Nephron progenitor cell (in vitro differentiated cells): ENCODE measurements at regions not wholly inside any gene's neighbourhood (a gene's known extent, or its start where the extent isn't known, plus 50 kb on each side); places are given as distances from the start of the nearest gene placed in this dataset.

Experiments
- DNase-seq: peaks from one replicate; pipeline ENCODE4 v3.0.0; 2021
- H3K27ac Mint-ChIP-seq: 2 replicates; pipeline ENCODE4 v1.8.0; 2021; ENCODE audit warnings: mild to moderate bottlenecking, moderate library complexity, mixed read lengths
- H3K27me3 Mint-ChIP-seq: 2 replicates; pipeline ENCODE4 v1.8.0; 2021; ENCODE audit warnings: mild to moderate bottlenecking, low read depth, mixed read lengths; ENCODE audit not compliant: poor library complexity
- H3K36me3 Mint-ChIP-seq: 2 replicates; pipeline ENCODE4 v1.8.0; 2021; ENCODE audit warnings: low read depth, mixed read lengths
- H3K4me1 Mint-ChIP-seq: 2 replicates; pipeline ENCODE4 v1.8.0; 2021; ENCODE audit warnings: mixed read lengths
- H3K4me3 Mint-ChIP-seq: 2 replicates; pipeline ENCODE4 v1.8.0; 2021; ENCODE audit warnings: mild to moderate bottlenecking, moderate library complexity, mixed read lengths
- H3K9me3 Mint-ChIP-seq: 2 replicates; pipeline ENCODE4 v1.8.0; 2021; ENCODE audit warnings: mild to moderate bottlenecking, moderate library complexity, mixed read lengths
- CTCF ChIP-seq: fragments of 200-600 bp; sonication (generic); IDR thresholded peaks from 2 replicates; pipeline ENCODE4 v1.5.0; 2021; ENCODE audit warnings: antibody characterized with exemption

- Mint-ChIP-seq H3K4me1 (no peaks in the 10 kb centered on the region), H3K27ac (peak overlapping the region; percentile 23), H3K4me3 (no peak overlapping the region), H3K27me3 (peaks cover 5% of the 10 kb centered on the region), H3K36me3 (no peaks in the 10 kb centered on the region), H3K9me3 (peaks cover 29% of the 10 kb centered on the region)
- no peak for DNase-seq
- no peak for TF ChIP-seq CTCF
Observed at GRCh38 chr14:55840821-55841220, 260.8 kb downstream of the KTN1 start.

- TF ChIP-seq CTCF, result no peak
- no peaks in the 10 kb centered on the region for H3K4me1 Mint-ChIP-seq
- peaks cover 37% of the 10 kb centered on the region for H3K9me3 Mint-ChIP-seq
- H3K27me3 Mint-ChIP-seq, result peaks cover 7% of the 10 kb centered on the region
- no peak overlapping the region for H3K27ac Mint-ChIP-seq
- H3K36me3 Mint-ChIP-seq, result no peaks in the 10 kb centered on the region
- DNase-seq, result no peak
- no peak overlapping the region for H3K4me3 Mint-ChIP-seq
Observed at GRCh38 chr14:55841625-55842024, 261.6 kb downstream of the KTN1 start.

- H3K27ac Mint-ChIP-seq, result no peak overlapping the region
- peaks cover 33% of the 10 kb centered on the region for H3K9me3 Mint-ChIP-seq
- TF ChIP-seq CTCF, result no peak
- no peak for DNase-seq
- no peaks in the 10 kb centered on the region for H3K4me1 Mint-ChIP-seq
- H3K36me3 Mint-ChIP-seq, result no peaks in the 10 kb centered on the region
- peaks cover 4% of the 10 kb centered on the region for H3K27me3 Mint-ChIP-seq
- no peak overlapping the region for H3K4me3 Mint-ChIP-seq
Observed at GRCh38 chr14:55843718-55844403, 263.9 kb downstream of the KTN1 start.

- H3K27ac Mint-ChIP-seq, result no peak overlapping the region
- H3K4me3 Mint-ChIP-seq, result no peak overlapping the region
- no peaks in the 10 kb centered on the region for H3K4me1 Mint-ChIP-seq
- H3K27me3 Mint-ChIP-seq, result peaks cover 4% of the 10 kb centered on the region
- DNase-seq, result no peak
- H3K36me3 Mint-ChIP-seq, result no peaks in the 10 kb centered on the region
- no peak for TF ChIP-seq CTCF
- peaks cover 30% of the 10 kb centered on the region for H3K9me3 Mint-ChIP-seq
Observed at GRCh38 chr14:55845963-55846825, 266.2 kb downstream of the KTN1 start.

GRCh38 chr14:55846826-55847446 is 266.9 kb downstream of the KTN1 start:
- Mint-ChIP-seq H3K4me3 (no peak overlapping the region), H3K27me3 (peaks cover 4% of the 10 kb centered on the region), H3K27ac (no peak overlapping the region), H3K36me3 (no peaks in the 10 kb centered on the region), H3K4me1 (no peaks in the 10 kb centered on the region), H3K9me3 (peaks cover 30% of the 10 kb centered on the region)
- no peak for TF ChIP-seq CTCF
- no peak for DNase-seq
